ENCODE measurements at regions not wholly inside any gene's neighbourhood (a gene's known extent, or its start where the extent isn't known, plus 50 kb on each side); places are given as distances from the start of the nearest gene placed in this dataset.
"Not testable (repeated sequence)": the region's sequence is repeated elsewhere in the genome, so short reads cannot be mapped to it uniquely, and the experiment has no call there.

DNA sequence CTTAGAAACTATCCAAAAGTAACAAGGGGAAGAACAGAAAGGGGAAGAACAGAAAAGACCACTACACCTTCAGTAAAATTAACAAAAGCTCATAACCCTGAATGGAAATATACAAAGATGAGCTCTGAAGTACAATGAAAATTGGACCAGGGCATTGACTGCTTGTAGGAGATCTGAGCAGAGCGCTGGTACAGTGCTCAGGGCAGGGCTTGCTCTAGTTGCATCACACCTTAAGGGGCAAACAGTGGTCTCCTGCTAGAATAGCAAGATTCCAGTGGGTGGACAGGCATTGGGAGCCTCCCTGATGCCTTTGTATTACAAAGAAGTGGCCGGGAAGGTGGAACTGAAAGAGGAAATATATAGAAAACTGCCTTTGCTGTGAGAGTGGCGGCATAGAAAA is 111.9 kb upstream of the RGS1 start:
- 76 to 85% (median 79%) methylated on average over 3 of the region's 3 CpGs for WGBS, 5 donors
- Histone ChIP-seq H3K9me3 (no peaks in the 10 kb centered on the region), H3K4me1 (no peaks in the 10 kb centered on the region), H3K27me3 (no peaks in the 10 kb centered on the region), H3K27ac (no peak overlapping the region), H3K4me3 (no peak overlapping the region), H3K36me3 (no peaks in the 10 kb centered on the region)
- no peak for DNase-seq
- intact Hi-C loops (cut with DNase I; ENCODE audit: low total_unique reads), result no loop called here
- TF ChIP-seq POLR2AphosphoS5 (IDR thresholded peaks at IDR 0.05) (no peak), EP300 (IDR thresholded peaks at IDR 0.05) (no peak), POLR2A (IDR thresholded peaks at IDR 0.05) (no peak)
- TF ChIP-seq, protein P1, sequence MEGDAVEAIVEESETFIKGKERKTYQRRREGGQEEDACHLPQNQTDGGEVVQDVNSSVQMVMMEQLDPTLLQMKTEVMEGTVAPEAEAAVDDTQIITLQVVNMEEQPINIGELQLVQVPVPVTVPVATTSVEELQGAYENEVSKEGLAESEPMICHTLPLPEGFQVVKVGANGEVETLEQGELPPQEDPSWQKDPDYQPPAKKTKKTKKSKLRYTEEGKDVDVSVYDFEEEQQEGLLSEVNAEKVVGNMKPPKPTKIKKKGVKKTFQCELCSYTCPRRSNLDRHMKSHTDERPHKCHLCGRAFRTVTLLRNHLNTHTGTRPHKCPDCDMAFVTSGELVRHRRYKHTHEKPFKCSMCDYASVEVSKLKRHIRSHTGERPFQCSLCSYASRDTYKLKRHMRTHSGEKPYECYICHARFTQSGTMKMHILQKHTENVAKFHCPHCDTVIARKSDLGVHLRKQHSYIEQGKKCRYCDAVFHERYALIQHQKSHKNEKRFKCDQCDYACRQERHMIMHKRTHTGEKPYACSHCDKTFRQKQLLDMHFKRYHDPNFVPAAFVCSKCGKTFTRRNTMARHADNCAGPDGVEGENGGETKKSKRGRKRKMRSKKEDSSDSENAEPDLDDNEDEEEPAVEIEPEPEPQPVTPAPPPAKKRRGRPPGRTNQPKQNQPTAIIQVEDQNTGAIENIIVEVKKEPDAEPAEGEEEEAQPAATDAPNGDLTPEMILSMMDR (IDR thresholded peaks at IDR 0.05), result no peak

DNA sequence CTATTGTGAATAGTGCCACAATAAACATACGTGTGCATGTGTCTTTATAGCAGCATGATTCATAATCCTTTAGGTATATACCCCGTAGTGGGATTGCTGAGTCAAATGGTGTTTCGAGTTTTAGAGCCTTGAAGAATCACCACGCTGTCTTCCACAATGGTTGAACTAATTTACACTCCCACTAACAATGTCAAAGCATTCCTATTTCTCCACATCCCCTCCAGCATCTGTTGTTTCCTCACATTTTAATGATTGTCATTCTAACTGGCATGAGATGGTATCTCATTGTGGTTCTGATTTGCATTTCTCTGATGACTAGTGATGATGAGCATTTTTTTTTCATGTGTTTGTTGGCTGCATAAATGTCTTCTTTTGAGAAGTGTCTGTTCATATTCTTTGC is 110.4 kb upstream of the RGS1 start:
- H3K36me3 ChIP-seq; H3K4me3 ChIP-seq; H3K9me3 ChIP-seq; intact Hi-C loops (cut with DNase I; ENCODE audit: low total_unique reads); H3K27me3 ChIP-seq; H3K27ac ChIP-seq; DNase-seq; H3K4me1 ChIP-seq: not testable (repeated sequence)
- WGBS, 5 donors, result 77 to 88% (median 86%) methylated on average over 4 of the region's 4 CpGs

GRCh38 chr1:192474080-192474683 is 101.4 kb upstream of the RGS1 start:
- H3K27me3 ChIP-seq, result no peaks in the 10 kb centered on the region
- H3K4me3 ChIP-seq, result no peak overlapping the region
- H3K4me1 ChIP-seq, result peaks cover 0 to 14% (median 2%) of the 10 kb centered on the region in 4 donors
- peak in 1 of 2 donors; percentile 59 for DNase-seq
- TF ChIP-seq, protein P1 (IDR thresholded peaks at IDR 0.05), result peak in 5 of 7 experiments; percentile 47 to 61 (median 54)
- no peak for TF ChIP-seq POLR2AphosphoS5 (IDR thresholded peaks at IDR 0.05)
- TF ChIP-seq POLR2A (IDR thresholded peaks at IDR 0.05), result no peak
- TF ChIP-seq EP300 (IDR thresholded peaks at IDR 0.05), result no peak
- H3K36me3 ChIP-seq, result no peaks in the 10 kb centered on the region
- intact Hi-C loops (cut with DNase I; ENCODE audit: low total_unique reads), result loop anchor here (5.0 kb wide), 1 partner anchor 133 kb away; no protein-coding TSS in a partner anchor
- 34 to 40% (median 37%) methylated on average over 5 of the region's 5 CpGs for WGBS, 5 donors
- no peaks in the 10 kb centered on the region for H3K9me3 ChIP-seq
- H3K27ac ChIP-seq, result no peak overlapping the region

- Histone ChIP-seq H3K27ac (no peak overlapping the region), H3K9me3 (no peaks in the 10 kb centered on the region), H3K4me3 (no peak overlapping the region), H3K36me3 (no peaks in the 10 kb centered on the region), H3K4me1 (peaks cover 0 to 14% (median 2%) of the 10 kb centered on the region in 4 donors), H3K27me3 (no peaks in the 10 kb centered on the region)
- no peak for TF ChIP-seq POLR2A (IDR thresholded peaks at IDR 0.05)
- TF ChIP-seq, protein P1 (IDR thresholded peaks at IDR 0.05), result no peak
- TF ChIP-seq EP300 (IDR thresholded peaks at IDR 0.05), result no peak
- TF ChIP-seq POLR2AphosphoS5 (IDR thresholded peaks at IDR 0.05), result no peak
- intact Hi-C loops (cut with DNase I; ENCODE audit: low total_unique reads), result no loop called here
- WGBS, 5 donors, result 89 to 95% (median 93%) methylated on average over 6 of the region's 6 CpGs
- no peak for DNase-seq
Observed at GRCh38 chr1:192475329-192475728, 100.2 kb upstream of the RGS1 start.

- intact Hi-C loops (cut with DNase I; ENCODE audit: low total_unique reads), result no loop called here
- H3K27me3 ChIP-seq, result no peaks in the 10 kb centered on the region
- H3K9me3 ChIP-seq, result no peaks in the 10 kb centered on the region
- H3K4me1 ChIP-seq, result peaks cover 0 to 14% (median 2%) of the 10 kb centered on the region in 4 donors
- no peak overlapping the region for H3K27ac ChIP-seq
- 86 to 100% (median 95%) methylated on average over 3 of the region's 3 CpGs for WGBS, 5 donors
- no peaks in the 10 kb centered on the region for H3K36me3 ChIP-seq
- TF ChIP-seq, protein P1 (IDR thresholded peaks at IDR 0.05), result no peak
- no peak for TF ChIP-seq POLR2AphosphoS5 (IDR thresholded peaks at IDR 0.05)
- no peak for TF ChIP-seq POLR2A (IDR thresholded peaks at IDR 0.05)
- no peak for TF ChIP-seq EP300 (IDR thresholded peaks at IDR 0.05)
- DNase-seq, result no peak
- no peak overlapping the region for H3K4me3 ChIP-seq
Observed at GRCh38 chr1:192475970-192476369, 99.6 kb upstream of the RGS1 start.

Data from stomach (tissue), 8 donors.